ENCODE measurements at regions not wholly inside any gene's neighbourhood (a gene's known extent, or its start where the extent isn't known, plus 50 kb on each side); places are given as distances from the start of the nearest gene placed in this dataset.
"Not testable (repeated sequence)": the region's sequence is repeated elsewhere in the genome, so short reads cannot be mapped to it uniquely, and the experiment has no call there.

- no peak for DNase-seq
Observed at GRCh38 chr4:30838331-30838730, 118.2 kb downstream of the PCDH7 start.

GRCh38 chr4:30839583-30840520 lies 119.7 kb downstream of the PCDH7 start:
- DNase-seq: no peak

- no peak for DNase-seq
Observed at GRCh38 chr4:30840571-30840970, 120.4 kb downstream of the PCDH7 start.

GRCh38 chr4:30842142-30842541 lies 122.0 kb downstream of the PCDH7 start:
- no peak for DNase-seq

- DNase-seq: no peak
Observed at GRCh38 chr4:30842689-30843088, 122.5 kb downstream of the PCDH7 start.

- no peak for DNase-seq
Observed at GRCh38 chr4:30844861-30845582, 124.9 kb downstream of the PCDH7 start.

GRCh38 chr4:30847167-30847566 lies 127.0 kb downstream of the PCDH7 start:
- no peak for DNase-seq

GRCh38 chr4:30847958-30848357 lies 127.8 kb downstream of the PCDH7 start:
- no peak for DNase-seq

- no peak for DNase-seq
Observed at GRCh38 chr4:30854531-30854930, 134.4 kb downstream of the PCDH7 start.

GRCh38 chr4:30855232-30855631 lies 135.1 kb downstream of the PCDH7 start:
- no peak for DNase-seq

- no peak for DNase-seq
Observed at GRCh38 chr4:30856795-30857564, 136.8 kb downstream of the PCDH7 start.

- no peak for DNase-seq
Observed at GRCh38 chr4:30860978-30861377, 140.8 kb downstream of the PCDH7 start.

- DNase-seq: no peak
Observed at GRCh38 chr4:30862196-30862595, 142.0 kb downstream of the PCDH7 start.

GRCh38 chr4:30863021-30863420 lies 142.9 kb downstream of the PCDH7 start:
- no peak for DNase-seq

- no peak for DNase-seq
Observed at GRCh38 chr4:30865691-30866090, 145.5 kb downstream of the PCDH7 start.

- no peak for DNase-seq
Observed at GRCh38 chr4:30866346-30866745, 146.2 kb downstream of the PCDH7 start.

- DNase-seq: no peak
Observed at GRCh38 chr4:30866907-30867306, 146.7 kb downstream of the PCDH7 start.

GRCh38 chr4:30867427-30867826 lies 147.3 kb downstream of the PCDH7 start:
- DNase-seq: no peak

- no peak for DNase-seq
Observed at GRCh38 chr4:30868111-30868895, 148.1 kb downstream of the PCDH7 start.

GRCh38 chr4:30869387-30869786 lies 149.2 kb downstream of the PCDH7 start:
- not testable (repeated sequence) for DNase-seq

- no peak for DNase-seq
Observed at GRCh38 chr4:30870513-30870912, 150.3 kb downstream of the PCDH7 start.

GRCh38 chr4:30875658-30876269 lies 155.6 kb downstream of the PCDH7 start:
- no peak for DNase-seq

Measured in activated CD4-positive, alpha-beta T cell treated with anti-CD3 and anti-CD28 coated beads, Interleukin-2, Interleukin-6, amounts not matched to agents 100 ng/mL and 50 ng/mL, durations not matched to agents 16 hours and 8 hours (primary cell).